SK-N-SH (cell line): ENCODE measurements at regions not wholly inside any gene's neighbourhood (a gene's known extent, or its start where the extent isn't known, plus 50 kb on each side); places are given as distances from the start of the nearest gene placed in this dataset.

Experiments
- CTCF ChIA-PET: fragments of 300-600, 350-600 bp; formaldehyde crosslinking; extraction: SDS; loops from one replicate; lab custom pipeline; 2021; lab: Yijun Ruan, JAX
- POLR2A ChIA-PET: fragments of 350-600 bp; sonication (Branson Sonifier 250); formaldehyde crosslinking; extraction: SDS; loops from one replicate; lab custom pipeline; 2020; ENCODE audit warnings: antibody characterized with exemption, inconsistent platforms; lab: Yijun Ruan, JAX
- DNase-seq: peaks from one replicate; pipeline ENCODE4 v3.0.0; 2012
- H2AFZ ChIP-seq: fragments of 200-600 bp; sonication (generic); 2 replicates; pipeline ENCODE4 v1.8.1; 2016; ENCODE audit warnings: antibody characterized with exemption, mild to moderate bottlenecking, low read depth
- H3F3A ChIP-seq: fragments of 200-600 bp; sonication (generic); replicated peaks from 2 replicates; pipeline ENCODE3; 2016; ENCODE audit warnings: antibody characterized with exemption, mild to moderate bottlenecking; ENCODE audit not compliant: insufficient read depth
- H3K27ac ChIP-seq, 2 experiments: fragments of 200-500 bp in 1 of 2; fragments of 200-600 bp in 1 of 2; sonication (Bioruptor generic) in 1 of 2; sonication (generic), shearing (Covaris generic) in 1 of 2; 2 replicates each; pipeline versions ENCODE4 v1.5.1 to v1.6.1; 2014 to 2016; ENCODE audit warnings: low read depth in 2 of 2, inconsistent platforms in 1 of 2, low read length in 1 of 2, mild to moderate bottlenecking in 1 of 2, mixed read lengths in 1 of 2
- H3K27me3 ChIP-seq: fragments of 200-600 bp; sonication (generic), shearing (Covaris generic); 2 replicates; pipeline ENCODE4 v1.6.1; 2016; ENCODE audit warnings: mixed run types; ENCODE audit not compliant: insufficient read depth
- H3K36me3 ChIP-seq, 2 experiments: fragments of 200-500 bp in 1 of 2; fragments of 200-600 bp in 1 of 2; sonication (Bioruptor generic) in 1 of 2; sonication (generic) in 1 of 2; replicated peaks in 1 of 2; 2 replicates each; pipeline versions ENCODE3 to v1.5.1; 2014 to 2016; ENCODE audit warnings: low read length in 1 of 2, mild to moderate bottlenecking in 1 of 2; ENCODE audit not compliant: insufficient read depth in 2 of 2, control insufficient read depth in 1 of 2
- H3K4me1 ChIP-seq, 2 experiments: fragments of 200-500 bp in 1 of 2; fragments of 200-600 bp in 1 of 2; sonication (Bioruptor generic) in 1 of 2; sonication (generic), shearing (Covaris generic) in 1 of 2; 2 replicates each; pipeline versions ENCODE4 v1.5.1 to v1.6.1; 2014 to 2016; ENCODE audit warnings: low read depth in 1 of 2, low read length in 1 of 2, mixed run types in 1 of 2; ENCODE audit not compliant: insufficient read depth in 2 of 2, control insufficient read depth in 1 of 2
- H3K4me2 ChIP-seq: fragments of 200-600 bp; sonication (generic), shearing (Covaris generic); 2 replicates; pipeline ENCODE4 v1.6.1; 2017; ENCODE audit warnings: mixed run types
- H3K4me3 ChIP-seq, 2 experiments: fragments of 200-500 bp in 1 of 2; fragments of 200-600 bp in 1 of 2; sonication (Bioruptor generic) in 1 of 2; sonication (generic), shearing (Covaris generic) in 1 of 2; 2 replicates each; pipeline versions ENCODE4 v1.5.1 to v1.8.1; 2014 to 2016; ENCODE audit warnings: low read depth in 2 of 2, inconsistent platforms in 1 of 2, low read length in 1 of 2, mild to moderate bottlenecking in 1 of 2, mixed read lengths in 1 of 2, moderate library complexity in 1 of 2
- H3K79me2 ChIP-seq: fragments of 200-600 bp; sonication (generic); 2 replicates; pipeline ENCODE4 v1.8.1; 2017; ENCODE audit warnings: mild to moderate bottlenecking; ENCODE audit not compliant: insufficient read depth
- H3K9ac ChIP-seq: fragments of 200-600 bp; sonication (generic); 2 replicates; pipeline ENCODE4 v1.6.1; 2017; ENCODE audit warnings: mixed run types
- H3K9me2 ChIP-seq: fragments of 200-600 bp; sonication (generic); 2 replicates; pipeline ENCODE4 v1.6.1; 2017; ENCODE audit warnings: mixed run types
- H3K9me3 ChIP-seq: fragments of 200-600 bp; sonication (generic); 2 replicates; pipeline ENCODE4 v1.6.1; 2017; ENCODE audit warnings: mixed run types, mild to moderate bottlenecking, moderate library complexity
- H4K20me1 ChIP-seq: fragments of 200-600 bp; sonication (generic); 2 replicates; pipeline ENCODE4 v1.6.1; 2017; ENCODE audit warnings: mild to moderate bottlenecking, mixed run types; ENCODE audit not compliant: insufficient read depth
- ELF1 ChIP-seq: IDR thresholded peaks from 2 replicates; pipeline ENCODE4 v1.4.0; 2012
- JUND ChIP-seq: IDR thresholded peaks from 2 replicates; pipeline ENCODE4 v1.4.0; 2012
- MEF2A ChIP-seq: IDR thresholded peaks from 2 replicates; pipeline ENCODE4 v1.4.0; 2012; ENCODE audit warnings: low read depth, borderline replicate concordance
- NRF1 ChIP-seq: IDR thresholded peaks from 2 replicates; pipeline ENCODE4 v1.6.1; 2012; ENCODE audit warnings: low read depth, mild to moderate bottlenecking, low read length
- POLR2AphosphoS5 ChIP-seq: IDR thresholded peaks from 2 replicates; pipeline ENCODE4 v1.6.1; 2012; ENCODE audit warnings: low read depth, low read length
- RCOR1 ChIP-seq: fragments of 150-350 bp; IDR thresholded peaks from 2 replicates; pipeline ENCODE4 v1.6.1; 2017; ENCODE audit warnings: antibody characterized with exemption, low read length
- REST ChIP-seq: IDR thresholded peaks from 2 replicates; pipeline ENCODE4 v1.6.1; 2012; ENCODE audit warnings: mild to moderate bottlenecking, low read depth, low read length, moderate library complexity
- RFX5 ChIP-seq: IDR thresholded peaks from 2 replicates; pipeline ENCODE4 v1.6.1; 2012; ENCODE audit warnings: mild to moderate bottlenecking, improper control_type of control experiment, low read length
- TAF1 ChIP-seq: IDR thresholded peaks from 2 replicates; pipeline ENCODE4 v1.6.1; 2012; ENCODE audit warnings: low read depth, mild to moderate bottlenecking, low read length, moderate library complexity, borderline replicate concordance
- TCF12 ChIP-seq: IDR thresholded peaks from 2 replicates; pipeline ENCODE4 v1.4.0; 2012
- TEAD4 ChIP-seq: IDR thresholded peaks from 2 replicates; pipeline ENCODE4 v1.4.0; 2012; ENCODE audit warnings: mild to moderate bottlenecking, borderline replicate concordance; ENCODE audit not compliant: insufficient read depth
- YY1 ChIP-seq: IDR thresholded peaks from 2 replicates; pipeline ENCODE4 v1.4.0; 2012; ENCODE audit warnings: low read depth, mild to moderate bottlenecking
- ZBTB33 ChIP-seq: IDR thresholded peaks from 2 replicates; pipeline ENCODE4 v1.4.0; 2012; ENCODE audit warnings: low read depth, borderline replicate concordance
- WGBS: methylation state at CpG from one replicate; pipeline ENCODE4 v1.1.6; 2017; ENCODE audit warnings: low lambda C conversion rate; 5-methylcytosine and 5-hydroxymethylcytosine counted together
- TF ChIP-seq, protein P1 (sequence below): fragments of 150-350 bp; IDR thresholded peaks from 2 replicates; pipeline ENCODE4 v1.6.1; 2016; ENCODE audit warnings: mild to moderate bottlenecking, low read depth, low read length
- TF ChIP-seq, protein P2 (sequence below): IDR thresholded peaks from 2 replicates; pipeline ENCODE4 v1.4.0; 2012; ENCODE audit warnings: low read depth, borderline replicate concordance

- no peaks in the 10 kb centered on the region for H4K20me1 ChIP-seq
- ChIA-PET POLR2A (no interaction called here), CTCF (no interaction called here)
- no peaks in the 10 kb centered on the region; the same call in 1 of the 2 replicates for H3K27me3 ChIP-seq
- WGBS = 52% methylated on average over 2 of the region's 2 CpGs
- H3K79me2 ChIP-seq = no peaks in the 10 kb centered on the region
- H2AFZ ChIP-seq = no peak overlapping the region
- H3K4me2 ChIP-seq = no peak overlapping the region
- H3K9me3 ChIP-seq = no peaks in the 10 kb centered on the region
- no peak overlapping the region for H3K9ac ChIP-seq
- H3K27ac ChIP-seq = no peak overlapping the region
- no peaks in the 10 kb centered on the region for H3K36me3 ChIP-seq
- H3K4me1 ChIP-seq = no peaks in the 10 kb centered on the region
- H3K9me2 ChIP-seq = no peaks in the 10 kb centered on the region; the same call in 1 of the 2 replicates
- H3K4me3 ChIP-seq = no peak overlapping the region
- no peaks in the 10 kb centered on the region for H3F3A ChIP-seq
- TF ChIP-seq MEF2A (no peak), RCOR1 (no peak), NRF1 (no peak), ELF1 (no peak), POLR2AphosphoS5 (no peak), RFX5 (no peak), TAF1 (no peak), ZBTB33 (no peak), YY1 (no peak), TEAD4 (no peak), JUND (no peak), TCF12 (no peak), REST (no peak)
- TF ChIP-seq, protein P1, sequence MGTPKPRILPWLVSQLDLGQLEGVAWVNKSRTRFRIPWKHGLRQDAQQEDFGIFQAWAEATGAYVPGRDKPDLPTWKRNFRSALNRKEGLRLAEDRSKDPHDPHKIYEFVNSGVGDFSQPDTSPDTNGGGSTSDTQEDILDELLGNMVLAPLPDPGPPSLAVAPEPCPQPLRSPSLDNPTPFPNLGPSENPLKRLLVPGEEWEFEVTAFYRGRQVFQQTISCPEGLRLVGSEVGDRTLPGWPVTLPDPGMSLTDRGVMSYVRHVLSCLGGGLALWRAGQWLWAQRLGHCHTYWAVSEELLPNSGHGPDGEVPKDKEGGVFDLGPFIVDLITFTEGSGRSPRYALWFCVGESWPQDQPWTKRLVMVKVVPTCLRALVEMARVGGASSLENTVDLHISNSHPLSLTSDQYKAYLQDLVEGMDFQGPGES = no peak
- TF ChIP-seq, protein P2, sequence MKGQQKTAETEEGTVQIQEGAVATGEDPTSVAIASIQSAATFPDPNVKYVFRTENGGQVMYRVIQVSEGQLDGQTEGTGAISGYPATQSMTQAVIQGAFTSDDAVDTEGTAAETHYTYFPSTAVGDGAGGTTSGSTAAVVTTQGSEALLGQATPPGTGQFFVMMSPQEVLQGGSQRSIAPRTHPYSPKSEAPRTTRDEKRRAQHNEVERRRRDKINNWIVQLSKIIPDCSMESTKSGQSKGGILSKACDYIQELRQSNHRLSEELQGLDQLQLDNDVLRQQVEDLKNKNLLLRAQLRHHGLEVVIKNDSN = no peak
- no peak for DNase-seq
Observed at GRCh38 chr7:35315517-35315916, 61.6 kb upstream of the TBX20 start.
